Activated naive CD4-positive, alpha-beta T cell treated with anti-CD3 and anti-CD28 coated beads, Interleukin-2, amount 50 U/mL, for 72 hours (primary cell): ENCODE measurements at regions not wholly inside any gene's neighbourhood (a gene's known extent, or its start where the extent isn't known, plus 50 kb on each side); places are given as distances from the start of the nearest gene placed in this dataset.

Experiments used
- ATAC-seq, 2 donors: fragments of 150-1000 bp; cut with Tn5 transposase; 2 replicates each; pipeline ENCODE4 v1.10.0; 2021; ENCODE audit warnings: mild to moderate bottlenecking in 2 of 2, moderate library complexity in 2 of 2
- DNase-seq, 2 donors: peaks; one replicate each; pipeline ENCODE4 v3.0.0; 2021 to 2022; ENCODE audit warnings: low spot score in 2 of 2
- H3K27ac Mint-ChIP-seq, 2 donors: one replicate each; pipeline ENCODE4 v1.8.0; 2022; ENCODE audit warnings: mild to moderate bottlenecking in 2 of 2, mixed read lengths in 2 of 2
- H3K36me3 Mint-ChIP-seq, 2 donors: one replicate each; pipeline ENCODE4 v1.8.0; 2022; ENCODE audit warnings: mixed read lengths in 2 of 2
- H3K9me3 Mint-ChIP-seq, 2 donors: one replicate each; pipeline ENCODE4 v1.8.0; 2022; ENCODE audit warnings: mixed read lengths in 2 of 2

DNA sequence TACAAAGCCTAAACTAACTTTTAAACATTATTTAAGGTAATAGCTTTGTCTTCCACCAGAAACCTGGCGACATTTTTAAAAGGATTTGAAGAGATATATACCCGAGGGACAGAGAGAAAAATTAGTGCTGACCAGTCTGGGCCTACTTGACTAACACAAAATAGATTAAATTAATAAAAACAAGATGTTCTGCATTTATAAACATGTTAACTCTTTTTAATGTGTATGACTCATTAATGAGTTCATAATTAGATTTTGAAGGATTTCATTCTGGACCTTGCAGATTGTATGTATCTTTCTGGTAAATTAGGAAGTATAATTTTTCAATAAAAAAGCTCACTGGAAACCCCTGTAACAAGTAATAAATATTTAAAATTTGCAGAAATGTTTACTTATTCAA lies 459.1 kb upstream of the CDH9 start:
- no peak for ATAC-seq
- Mint-ChIP-seq H3K27ac (no peak overlapping the region), H3K36me3 (peaks cover 0 to 4% of the 10 kb centered on the region in 2 donors), H3K9me3 (peaks cover 16 to 18% of the 10 kb centered on the region in 2 donors)
- DNase-seq: no peak

DNA sequence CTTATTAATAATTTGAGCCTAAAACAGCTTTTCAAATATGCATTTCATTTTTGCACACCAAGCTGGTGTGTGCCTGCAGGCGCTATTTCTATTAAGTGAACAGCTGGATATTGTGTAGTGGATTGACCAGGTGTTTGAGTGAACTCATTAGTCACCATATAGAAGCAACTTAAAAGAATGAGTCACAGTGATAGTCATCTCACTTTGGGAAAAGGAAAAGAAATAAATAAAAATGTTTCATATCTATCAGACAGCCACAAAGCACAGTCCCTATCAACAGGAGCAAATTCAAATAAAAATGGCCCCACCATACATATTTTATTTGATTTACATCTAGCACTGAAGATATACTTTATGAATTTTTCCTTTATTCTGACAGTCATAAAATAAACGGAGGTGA lies 456.5 kb upstream of the CDH9 start:
- H3K36me3 Mint-ChIP-seq: no peaks in the 10 kb centered on the region
- ATAC-seq (no peak), DNase-seq (no peak)
- H3K9me3 Mint-ChIP-seq: peaks cover 23 to 26% of the 10 kb centered on the region in 2 donors
- no peak overlapping the region for H3K27ac Mint-ChIP-seq

DNA sequence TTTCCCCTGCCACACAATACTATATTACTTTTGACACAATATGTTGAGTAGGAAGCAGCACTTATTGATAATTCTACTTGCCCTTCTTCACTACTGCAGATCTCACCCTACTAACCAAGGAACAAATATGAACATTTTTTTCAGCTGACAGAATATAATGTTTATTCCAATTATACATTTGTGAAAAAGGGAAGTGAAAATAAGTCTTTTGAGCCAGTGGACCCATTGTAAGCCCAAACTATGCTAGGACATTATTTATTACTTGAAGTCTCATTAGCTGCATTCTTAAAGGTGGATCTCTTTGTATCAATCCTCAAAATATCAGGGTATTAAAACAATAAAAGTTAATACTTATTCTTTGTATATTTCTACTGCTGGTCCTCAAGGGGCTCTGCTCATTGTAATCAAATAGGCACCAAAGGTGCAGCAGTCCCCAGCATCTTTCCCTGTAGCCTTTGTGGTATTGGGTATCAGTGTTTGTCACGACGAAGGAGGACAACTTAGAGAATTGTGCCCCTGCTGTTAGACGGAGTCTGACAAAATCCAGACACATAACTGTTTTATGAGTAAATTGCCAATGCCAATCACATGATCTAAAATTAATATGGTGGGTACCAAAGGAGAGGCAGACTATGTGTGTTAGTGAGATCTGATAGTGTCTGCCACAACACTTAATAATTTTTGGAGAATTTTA lies 453.5 kb upstream of the CDH9 start:
- no peak for DNase-seq
- H3K36me3 Mint-ChIP-seq: no peaks in the 10 kb centered on the region
- peaks cover 27 to 31% of the 10 kb centered on the region in 2 donors for H3K9me3 Mint-ChIP-seq

DNA sequence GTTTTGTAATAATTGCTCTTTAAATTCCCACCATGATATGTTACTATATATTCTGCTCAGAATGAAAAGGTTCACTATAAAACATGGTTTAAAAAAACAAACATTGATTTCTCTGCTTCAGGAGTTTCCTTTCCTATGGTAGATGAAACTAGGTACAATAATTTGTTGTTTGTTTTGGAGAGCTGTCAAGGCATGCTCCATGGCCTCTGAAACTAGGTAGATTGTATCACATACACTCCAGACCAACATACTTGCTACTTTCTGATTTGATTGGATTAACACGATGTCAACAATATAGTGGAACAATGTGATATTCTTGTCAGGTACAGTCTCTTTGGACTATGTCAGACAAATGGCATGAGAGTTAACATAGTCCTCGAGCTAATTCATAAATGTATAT lies 452.7 kb upstream of the CDH9 start:
- Mint-ChIP-seq H3K27ac (no peak overlapping the region), H3K36me3 (no peaks in the 10 kb centered on the region), H3K9me3 (peaks cover 25 to 31% of the 10 kb centered on the region in 2 donors)
- DNase-seq (no peak), ATAC-seq (no peak)

More for the DNA sequence above, 453.5 kb upstream of the CDH9 start:
- no peak overlapping the region for H3K27ac Mint-ChIP-seq
- ATAC-seq: no peak

DNA sequence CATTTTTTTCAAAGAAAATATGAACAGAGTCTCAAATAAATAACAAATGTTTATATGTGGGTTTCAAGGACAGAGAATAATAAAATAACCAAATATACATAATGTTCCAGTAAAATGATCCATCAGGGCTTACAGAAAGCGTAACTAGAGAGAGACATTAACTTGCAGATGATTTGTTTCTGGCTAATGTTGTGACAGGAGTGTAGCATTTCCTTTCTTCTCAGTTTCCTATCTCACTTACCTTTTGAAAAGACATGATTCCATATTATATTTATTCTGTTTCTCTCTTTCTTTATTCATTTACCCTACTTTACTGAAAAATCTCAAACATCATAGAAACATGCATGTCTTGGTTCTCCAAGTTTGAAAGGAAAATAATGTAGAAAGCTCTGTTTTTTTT lies 451.3 kb upstream of the CDH9 start:
- H3K9me3 Mint-ChIP-seq: peaks cover 34% of the 10 kb centered on the region in 2 donors
- no peak overlapping the region for H3K27ac Mint-ChIP-seq
- DNase-seq (no peak), ATAC-seq (no peak)
- no peaks in the 10 kb centered on the region for H3K36me3 Mint-ChIP-seq

DNA sequence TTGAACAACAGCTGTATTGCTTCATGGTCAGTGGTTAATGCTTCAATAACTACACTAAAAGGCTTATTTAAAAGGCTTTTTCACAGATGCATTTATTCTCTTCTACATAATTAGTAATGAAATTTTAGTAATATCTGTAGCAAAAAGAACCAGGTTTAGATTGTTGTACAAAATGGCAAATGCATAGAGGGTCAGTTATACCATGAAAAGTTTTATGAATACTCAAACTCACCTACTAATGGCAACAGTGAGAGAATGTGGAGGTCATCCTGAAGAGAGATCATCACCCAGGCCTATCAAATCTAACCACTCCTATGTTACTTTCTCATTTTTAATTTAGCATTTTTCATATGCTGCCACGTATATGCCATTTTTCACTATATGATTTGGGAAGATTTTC lies 444.3 kb upstream of the CDH9 start:
- Mint-ChIP-seq H3K9me3 (peaks cover 18 to 21% of the 10 kb centered on the region in 2 donors), H3K36me3 (no peaks in the 10 kb centered on the region), H3K27ac (no peak overlapping the region)
- ATAC-seq (no peak), DNase-seq (no peak)

DNA sequence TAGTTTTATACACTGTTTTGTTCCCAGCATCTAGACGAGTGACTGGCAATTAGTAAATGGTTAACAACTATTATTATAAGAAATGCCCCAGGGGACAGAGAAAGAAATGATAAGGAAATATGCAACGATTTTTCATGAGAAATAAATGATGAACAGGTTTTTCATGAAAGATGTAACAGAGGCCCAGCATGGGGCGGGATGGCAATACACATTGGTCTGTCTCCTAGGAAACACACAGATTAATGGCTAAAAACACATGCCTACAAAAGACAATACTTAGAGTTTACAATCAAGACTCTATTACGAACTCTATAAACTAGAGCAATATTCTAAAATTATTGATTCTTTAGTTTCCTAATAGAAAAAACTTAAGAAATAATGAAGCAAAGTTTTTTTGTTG lies 441.5 kb upstream of the CDH9 start:
- no peak for ATAC-seq

DNA sequence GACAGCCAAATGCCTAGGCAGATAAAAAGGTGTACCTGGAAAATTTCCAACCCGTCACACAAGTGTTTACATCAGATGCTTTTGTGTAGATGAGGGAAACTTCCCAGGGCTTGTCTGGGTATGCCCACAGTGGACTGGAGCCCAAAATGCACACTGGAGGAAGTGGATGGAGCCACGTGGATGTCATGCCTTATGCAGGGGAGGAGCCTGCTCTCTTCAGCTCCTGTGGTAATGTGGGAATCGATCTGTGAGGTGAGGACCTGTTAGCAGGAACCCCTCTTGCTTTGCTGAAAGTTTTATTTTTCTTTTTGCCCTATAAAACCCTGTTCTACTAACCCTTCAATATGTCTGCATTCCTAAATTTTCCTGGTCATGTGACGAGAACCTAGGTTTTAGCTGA lies 439.2 kb upstream of the CDH9 start:
- H3K27ac Mint-ChIP-seq: no peak overlapping the region
- ATAC-seq: no peak

More for the DNA sequence above, 441.5 kb upstream of the CDH9 start:
- peaks cover 0 to 6% of the 10 kb centered on the region in 2 donors for H3K36me3 Mint-ChIP-seq
- no peak for DNase-seq
- H3K27ac Mint-ChIP-seq: no peak overlapping the region
- peaks cover 8 to 19% of the 10 kb centered on the region in 2 donors for H3K9me3 Mint-ChIP-seq

DNA sequence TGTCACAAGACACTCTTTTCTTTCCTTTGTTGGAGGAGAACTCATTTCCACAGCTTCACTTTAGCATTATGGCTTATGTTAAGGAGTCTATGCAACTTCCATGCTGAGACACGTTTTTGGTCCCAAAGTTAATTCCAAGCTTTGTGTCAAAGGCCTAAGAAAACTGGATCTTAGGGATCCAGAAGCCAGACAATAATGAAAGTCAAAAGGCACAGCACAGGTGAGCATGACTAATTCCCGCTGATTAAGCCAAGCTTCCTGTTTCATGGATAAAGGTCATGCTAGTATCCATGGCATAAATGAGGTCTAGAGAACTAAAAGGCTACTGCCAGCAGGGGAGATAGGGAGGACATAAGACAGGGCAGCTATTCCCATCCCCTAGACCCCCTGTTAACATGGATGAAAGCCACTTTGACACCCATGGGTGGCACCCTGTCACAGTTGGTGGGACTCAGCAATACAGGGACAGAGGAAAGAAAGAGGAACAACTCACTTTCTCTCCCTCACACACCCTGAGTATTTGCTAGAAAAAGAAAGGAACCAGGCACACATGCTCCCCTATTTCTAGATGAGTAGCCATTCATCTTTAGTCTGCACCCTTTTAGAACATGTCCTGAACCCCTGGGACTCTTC lies 438.1 kb upstream of the CDH9 start:
- ATAC-seq (no peak), DNase-seq (no peak)
- H3K9me3 Mint-ChIP-seq: peaks cover 12 to 19% of the 10 kb centered on the region in 2 donors
- peaks cover 0 to 6% of the 10 kb centered on the region in 2 donors for H3K36me3 Mint-ChIP-seq
- H3K27ac Mint-ChIP-seq: no peak overlapping the region

More for the DNA sequence above, 439.2 kb upstream of the CDH9 start:
- Mint-ChIP-seq H3K9me3 (peaks cover 12 to 19% of the 10 kb centered on the region in 2 donors), H3K36me3 (peaks cover 0 to 6% of the 10 kb centered on the region in 2 donors)
- no peak for DNase-seq

DNA sequence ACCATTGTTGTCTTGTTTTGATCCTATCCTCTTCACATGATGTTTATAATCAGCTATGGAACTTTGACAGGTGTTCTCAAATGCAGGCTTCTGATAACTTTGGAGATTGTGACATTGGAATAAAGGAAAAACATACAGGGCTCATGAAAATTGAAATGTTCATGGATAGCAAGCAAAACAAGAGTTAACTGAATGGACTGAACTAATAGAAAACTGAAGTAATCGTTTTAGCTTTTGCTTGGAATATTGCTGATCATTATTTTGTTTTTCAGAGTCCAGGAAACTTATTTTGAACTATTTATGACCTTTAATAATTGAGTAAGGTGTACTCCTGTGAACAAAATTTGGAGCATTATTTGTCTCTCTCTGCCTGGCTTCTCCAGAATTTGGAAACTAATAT lies 436.7 kb upstream of the CDH9 start:
- Mint-ChIP-seq H3K36me3 (peaks cover 0 to 6% of the 10 kb centered on the region in 2 donors), H3K9me3 (peaks cover 12 to 14% of the 10 kb centered on the region in 2 donors), H3K27ac (no peak overlapping the region)
- no peak for ATAC-seq
- no peak for DNase-seq

DNA sequence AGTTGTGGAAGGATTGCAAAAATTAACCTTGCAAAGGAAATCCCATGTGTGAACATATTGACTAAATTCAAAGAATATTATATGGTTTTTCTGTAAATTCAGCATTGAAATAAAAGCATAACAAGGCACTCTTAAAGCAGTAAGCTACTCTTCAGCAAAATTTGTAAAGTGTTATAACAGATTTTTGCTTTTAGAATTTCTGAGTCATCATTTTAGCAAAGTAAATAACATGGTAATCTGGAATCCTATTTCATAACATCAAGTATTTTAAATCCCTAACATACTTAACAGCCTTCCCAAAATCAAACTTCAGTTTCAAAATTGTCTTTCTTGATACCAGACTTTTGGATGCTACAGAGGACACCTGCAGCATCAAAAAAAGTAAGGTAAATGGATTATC lies 436.0 kb upstream of the CDH9 start:
- Mint-ChIP-seq H3K9me3 (peaks cover 12 to 14% of the 10 kb centered on the region in 2 donors), H3K36me3 (peaks cover 0 to 6% of the 10 kb centered on the region in 2 donors)
- no peak for ATAC-seq

DNA sequence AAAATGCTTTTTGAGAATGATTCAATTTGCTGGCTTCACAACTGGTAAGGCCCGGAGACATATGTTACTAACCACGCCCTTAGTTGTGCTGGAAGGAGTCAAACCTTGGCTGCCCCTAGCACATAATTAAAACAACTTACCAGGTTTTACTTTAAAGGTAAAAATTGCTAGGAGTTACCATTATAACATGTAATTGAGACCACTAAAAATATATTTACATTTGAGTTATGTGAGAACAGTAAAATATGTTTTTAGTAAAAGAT lies 435.6 kb upstream of the CDH9 start:
- H3K27ac Mint-ChIP-seq: no peak overlapping the region
- ATAC-seq: no peak
- no peak for DNase-seq
- peaks cover 0 to 6% of the 10 kb centered on the region in 2 donors for H3K36me3 Mint-ChIP-seq
- H3K9me3 Mint-ChIP-seq: peaks cover 12 to 14% of the 10 kb centered on the region in 2 donors

More for the DNA sequence above, 436.0 kb upstream of the CDH9 start:
- no peak for DNase-seq
- H3K27ac Mint-ChIP-seq: no peak overlapping the region

DNA sequence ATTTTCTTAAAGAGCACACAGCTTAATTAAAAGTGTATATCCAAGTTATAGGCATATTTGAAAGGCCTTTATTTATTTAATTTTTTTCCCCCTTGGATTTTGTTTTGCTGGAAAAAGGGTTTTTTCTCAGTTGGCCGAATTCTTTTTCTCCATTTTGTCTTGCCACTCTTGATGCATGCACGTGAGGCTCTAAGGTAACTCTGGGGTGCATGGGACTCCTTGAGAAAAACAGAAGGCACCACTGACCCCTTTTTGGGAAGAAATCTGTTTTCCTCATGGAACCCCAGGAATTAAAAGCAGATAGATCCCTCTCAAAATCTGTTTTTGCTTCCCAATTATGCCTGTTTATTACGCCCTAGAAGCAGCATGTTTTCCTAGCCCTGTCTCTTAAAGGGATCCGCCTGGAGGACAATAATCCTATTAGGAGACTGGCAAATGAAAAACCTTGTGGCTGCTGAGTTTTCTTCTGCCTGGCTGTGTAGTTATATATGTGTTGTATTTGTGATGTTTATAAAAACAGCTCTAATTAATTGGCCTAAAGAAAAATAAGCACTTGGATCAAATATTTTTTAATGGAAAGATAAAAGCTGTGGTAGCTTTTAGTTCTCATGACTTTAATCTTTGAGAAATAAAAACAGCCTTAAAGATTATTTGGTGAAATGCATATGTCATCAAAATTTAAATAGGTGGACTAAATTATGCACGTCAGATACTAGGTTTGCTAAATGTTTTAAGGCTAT lies 435.1 kb upstream of the CDH9 start:
- peaks cover 0 to 6% of the 10 kb centered on the region in 2 donors for H3K36me3 Mint-ChIP-seq
- no peak for ATAC-seq

DNA sequence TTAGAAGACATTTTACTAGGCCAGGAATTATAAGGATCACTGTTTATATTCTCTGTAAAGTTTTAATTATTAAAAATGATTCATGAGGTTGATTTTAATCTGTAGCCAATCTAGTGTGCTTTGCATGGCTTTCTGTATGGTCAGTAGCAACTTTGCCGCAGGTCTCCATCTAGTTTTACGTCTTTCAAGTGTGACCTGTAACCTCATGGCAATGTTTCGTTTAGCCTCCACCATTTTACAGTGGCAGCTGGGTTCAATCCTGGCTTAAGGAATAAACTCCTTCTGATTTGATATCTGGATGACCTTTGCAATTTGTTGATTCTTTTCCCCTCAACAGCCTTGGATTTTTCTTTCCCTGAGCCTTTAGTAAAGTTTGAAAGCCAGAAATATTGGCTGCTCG lies 434.5 kb upstream of the CDH9 start:
- Mint-ChIP-seq H3K36me3 (peaks cover 0 to 6% of the 10 kb centered on the region in 2 donors), H3K9me3 (peaks cover 9 to 10% of the 10 kb centered on the region in 2 donors), H3K27ac (peak overlapping the region in 1 of 2 donors; percentile 53)
- no peak for DNase-seq
- no peak for ATAC-seq

More for the DNA sequence above, 435.1 kb upstream of the CDH9 start:
- Mint-ChIP-seq H3K27ac (no peak overlapping the region), H3K9me3 (peaks cover 12 to 14% of the 10 kb centered on the region in 2 donors)
- no peak for DNase-seq

DNA sequence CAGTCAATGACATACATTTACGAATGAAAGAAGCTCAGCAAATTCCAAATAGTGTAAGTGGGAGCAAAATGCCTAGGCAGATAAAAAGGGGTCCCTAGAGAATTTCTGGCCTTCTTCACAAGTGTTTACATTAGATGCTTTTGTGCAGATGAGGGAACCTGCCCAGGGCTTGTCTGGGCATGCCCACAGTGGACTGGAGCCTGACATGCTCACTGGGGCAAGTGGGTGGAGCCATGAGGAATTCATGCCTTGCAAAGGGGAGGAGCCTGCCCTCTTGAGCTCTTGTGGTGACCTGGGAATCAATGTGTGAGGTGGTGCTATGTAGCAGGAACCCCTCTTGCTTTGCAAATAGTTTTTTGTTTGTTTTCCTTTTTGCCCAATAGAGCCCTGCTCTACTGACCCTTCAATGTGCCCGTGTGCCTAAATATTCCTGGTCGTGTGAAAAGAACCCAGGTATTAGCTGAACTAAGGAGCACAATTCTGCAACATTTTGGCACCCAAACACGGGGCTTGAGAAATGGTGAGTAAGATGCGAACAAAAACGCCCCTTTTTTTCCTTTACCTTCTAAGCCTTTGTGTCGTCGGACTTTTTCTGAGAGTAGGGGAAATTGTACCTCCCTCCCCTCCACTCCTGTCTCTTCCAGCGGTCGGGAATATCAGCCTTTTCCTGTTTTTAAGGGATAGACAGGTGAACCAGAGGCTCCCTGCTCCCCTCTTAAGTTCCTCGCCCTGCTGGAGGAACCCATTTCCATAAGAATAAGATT lies 433.8 kb upstream of the CDH9 start:
- ATAC-seq (peak in 1 of 2 donors; percentile 62), DNase-seq (no peak)
- Mint-ChIP-seq H3K27ac (peak overlapping the region in 1 of 2 donors; percentile 53), H3K9me3 (peaks cover 8 to 11% of the 10 kb centered on the region in 2 donors), H3K36me3 (peaks cover 0 to 6% of the 10 kb centered on the region in 2 donors)

DNA sequence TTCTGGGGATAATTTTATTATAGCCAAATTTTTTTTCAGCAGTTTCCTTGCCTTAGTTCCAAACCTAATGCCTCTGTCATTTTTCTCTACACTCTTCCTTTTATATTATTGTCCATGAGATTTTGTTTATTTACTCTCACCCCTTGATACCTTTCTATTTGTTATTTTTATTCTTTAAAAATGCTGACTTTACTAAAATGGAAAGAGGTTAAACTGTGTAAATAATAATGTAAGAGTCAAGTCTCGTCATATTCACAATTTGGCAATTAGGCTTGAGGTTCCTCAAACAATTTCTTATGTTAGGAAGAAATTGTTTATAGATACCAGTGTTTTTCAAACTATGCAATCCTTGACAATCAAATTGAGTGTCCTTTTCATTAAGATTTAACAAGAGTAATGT lies 428.6 kb upstream of the CDH9 start:
- ATAC-seq (no peak), DNase-seq (no peak)
- Mint-ChIP-seq H3K27ac (no peak overlapping the region), H3K36me3 (no peaks in the 10 kb centered on the region), H3K9me3 (peaks cover 4 to 13% of the 10 kb centered on the region in 2 donors)

DNA sequence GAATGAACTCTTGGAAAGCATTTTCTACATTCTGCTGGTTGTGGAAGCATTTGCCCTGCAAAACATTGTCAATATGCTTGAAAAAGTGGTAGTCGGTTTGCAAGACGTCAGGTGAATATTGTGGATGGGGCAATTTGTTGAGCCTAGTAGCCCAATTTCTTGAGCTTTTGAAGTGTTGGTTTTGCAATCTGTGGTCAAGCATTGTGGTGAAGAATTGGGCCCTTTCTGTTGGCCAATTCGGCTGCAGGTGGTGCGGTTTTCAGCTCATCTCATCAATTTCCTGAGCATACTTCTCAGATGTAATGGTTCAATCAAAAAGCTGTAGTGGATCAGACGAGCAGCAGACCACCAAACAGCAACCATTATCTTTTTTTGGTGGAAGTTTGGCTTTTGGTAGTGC lies 426.8 kb upstream of the CDH9 start:
- DNase-seq (no peak), ATAC-seq (no peak)
- Mint-ChIP-seq H3K9me3 (peaks cover 6 to 15% of the 10 kb centered on the region in 2 donors), H3K36me3 (no peaks in the 10 kb centered on the region), H3K27ac (no peak overlapping the region)
